ENCODE measurements at regions not wholly inside any gene's neighbourhood (a gene's known extent, or its start where the extent isn't known, plus 50 kb on each side); places are given as distances from the start of the nearest gene placed in this dataset.

- Mint-ChIP-seq H3K27me3 (peaks cover 24% of the 10 kb centered on the region), H3K4me1 (no peaks in the 10 kb centered on the region), H3K36me3 (no peaks in the 10 kb centered on the region), H3K27ac (no peak overlapping the region), H3K4me3 (no peak overlapping the region), H3K9me3 (ENCODE audit: low read depth) (no peaks in the 10 kb centered on the region)
- CTCF ChIA-PET = interaction anchor here (0.7 kb wide), 2 partner anchors 228 to 885 kb away, joined by 3 read pairs; no protein-coding TSS in a partner anchor
- DNase-seq = no peak
- no peak for ATAC-seq
Measured at GRCh38 chr6:134698228-134698627, 251.7 kb downstream of the ALDH8A1 start.

DNA sequence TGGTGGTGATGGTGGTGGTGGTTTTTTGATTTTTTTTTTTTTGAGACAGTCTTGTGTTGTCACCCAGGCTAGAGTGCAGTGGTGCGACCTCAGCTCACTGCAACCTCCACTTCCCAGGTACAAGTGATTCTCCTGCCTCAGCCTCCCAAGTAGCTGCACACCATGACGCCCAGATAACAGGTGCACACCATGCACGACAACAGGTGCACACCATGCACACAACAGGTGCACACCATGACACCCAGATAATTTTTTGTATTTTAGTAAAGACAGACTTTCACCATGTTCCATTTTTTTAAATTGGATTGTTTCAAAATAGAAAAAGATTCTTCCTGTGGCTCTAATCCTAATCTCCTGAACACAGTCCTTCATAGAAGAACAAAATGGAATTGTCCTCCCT is 257.9 kb downstream of the ALDH8A1 start:
- Mint-ChIP-seq H3K4me3 (no peak overlapping the region), H3K4me1 (no peaks in the 10 kb centered on the region), H3K27me3 (peaks cover 46% of the 10 kb centered on the region), H3K27ac (no peak overlapping the region), H3K36me3 (no peaks in the 10 kb centered on the region), H3K9me3 (ENCODE audit: low read depth) (no peaks in the 10 kb centered on the region)
- ATAC-seq (no peak), DNase-seq (no peak)
- CTCF ChIA-PET = no interaction called here

DNA sequence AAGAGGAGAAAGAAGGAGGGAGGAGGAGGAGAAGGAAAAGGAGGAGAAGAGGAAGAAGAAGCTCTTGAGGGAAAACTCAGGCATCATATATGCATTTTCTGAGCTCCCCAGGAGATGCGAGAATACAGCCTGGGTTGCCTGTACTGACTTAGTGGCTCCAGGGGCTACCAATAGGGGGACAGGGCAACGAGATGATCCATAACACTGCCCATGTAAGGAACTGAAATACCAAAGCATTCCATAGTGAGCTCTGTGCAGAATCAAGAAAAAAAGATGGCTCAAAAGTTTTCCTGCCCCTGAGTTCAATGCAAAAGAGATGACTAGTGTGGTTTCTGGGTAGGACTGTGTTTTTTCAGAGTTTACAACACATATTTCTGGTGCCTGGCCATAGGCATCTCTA is 258.7 kb downstream of the ALDH8A1 start:
- Mint-ChIP-seq H3K36me3 (no peaks in the 10 kb centered on the region), H3K4me1 (no peaks in the 10 kb centered on the region), H3K9me3 (ENCODE audit: low read depth) (no peaks in the 10 kb centered on the region), H3K27ac (no peak overlapping the region), H3K4me3 (no peak overlapping the region), H3K27me3 (peaks cover 43% of the 10 kb centered on the region)
- DNase-seq = no peak
- CTCF ChIA-PET = no interaction called here
- no peak for ATAC-seq

GRCh38 chr6:134690048-134690447 is 259.9 kb downstream of the ALDH8A1 start:
- no peaks in the 10 kb centered on the region for H3K36me3 Mint-ChIP-seq
- no peaks in the 10 kb centered on the region for H3K4me1 Mint-ChIP-seq
- CTCF ChIA-PET = no interaction called here
- no peak overlapping the region for H3K4me3 Mint-ChIP-seq
- H3K27me3 Mint-ChIP-seq = peaks cover 38% of the 10 kb centered on the region
- ATAC-seq (no peak), DNase-seq (no peak)
- no peaks in the 10 kb centered on the region for H3K9me3 Mint-ChIP-seq (ENCODE audit: low read depth)
- no peak overlapping the region for H3K27ac Mint-ChIP-seq

DNA sequence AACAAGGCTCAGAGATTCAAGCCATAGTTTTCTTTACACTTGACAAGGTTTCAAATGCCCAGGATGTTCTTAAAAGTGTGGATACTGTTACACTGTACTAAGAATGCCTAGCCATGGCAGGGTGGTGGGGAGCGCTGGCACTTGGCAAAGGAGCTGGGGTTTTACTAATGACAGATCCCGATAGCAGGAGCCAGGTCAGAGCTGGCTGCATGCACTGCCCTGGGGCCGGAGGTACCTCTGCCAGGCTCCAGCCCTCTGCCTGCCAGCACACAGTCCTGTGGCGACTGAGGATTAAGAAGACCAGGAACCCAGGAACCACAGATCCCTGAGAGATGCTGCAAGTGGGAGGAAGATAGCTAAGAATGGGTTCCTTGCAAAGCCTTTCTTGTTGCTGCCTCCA is 260.3 kb downstream of the ALDH8A1 start:
- peaks cover 37% of the 10 kb centered on the region for H3K27me3 Mint-ChIP-seq
- H3K36me3 Mint-ChIP-seq = no peaks in the 10 kb centered on the region
- CTCF ChIA-PET = no interaction called here
- ATAC-seq (no peak), DNase-seq (no peak)
- H3K27ac Mint-ChIP-seq = no peak overlapping the region
- no peak overlapping the region for H3K4me3 Mint-ChIP-seq
- no peaks in the 10 kb centered on the region for H3K9me3 Mint-ChIP-seq (ENCODE audit: low read depth)
- no peaks in the 10 kb centered on the region for H3K4me1 Mint-ChIP-seq

DNA sequence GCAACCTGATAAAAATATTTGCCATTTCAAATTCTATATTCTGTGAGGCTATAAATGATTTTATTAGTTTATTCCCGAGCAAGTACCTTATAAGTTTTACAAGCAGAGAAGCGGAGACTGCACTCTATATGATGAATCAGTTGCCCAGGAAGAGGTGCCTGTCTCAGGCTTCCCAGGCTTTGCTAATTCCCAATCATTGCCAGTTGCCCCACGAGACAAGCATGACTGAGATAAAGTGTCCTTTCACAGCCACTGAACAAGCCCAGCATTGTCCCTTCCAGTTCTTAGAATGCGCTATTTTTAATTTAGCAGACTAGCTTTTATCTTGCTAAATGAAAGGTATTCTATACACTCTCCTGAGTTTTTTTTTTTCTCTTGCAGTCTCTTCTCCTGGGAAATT is 260.7 kb downstream of the ALDH8A1 start:
- DNase-seq = no peak
- H3K36me3 Mint-ChIP-seq = no peaks in the 10 kb centered on the region
- no peaks in the 10 kb centered on the region for H3K4me1 Mint-ChIP-seq
- no peak overlapping the region for H3K27ac Mint-ChIP-seq
- no peaks in the 10 kb centered on the region for H3K9me3 Mint-ChIP-seq (ENCODE audit: low read depth)
- ATAC-seq = no peak
- H3K4me3 Mint-ChIP-seq = no peak overlapping the region
- CTCF ChIA-PET = no interaction called here
- H3K27me3 Mint-ChIP-seq = peaks cover 38% of the 10 kb centered on the region

DNA sequence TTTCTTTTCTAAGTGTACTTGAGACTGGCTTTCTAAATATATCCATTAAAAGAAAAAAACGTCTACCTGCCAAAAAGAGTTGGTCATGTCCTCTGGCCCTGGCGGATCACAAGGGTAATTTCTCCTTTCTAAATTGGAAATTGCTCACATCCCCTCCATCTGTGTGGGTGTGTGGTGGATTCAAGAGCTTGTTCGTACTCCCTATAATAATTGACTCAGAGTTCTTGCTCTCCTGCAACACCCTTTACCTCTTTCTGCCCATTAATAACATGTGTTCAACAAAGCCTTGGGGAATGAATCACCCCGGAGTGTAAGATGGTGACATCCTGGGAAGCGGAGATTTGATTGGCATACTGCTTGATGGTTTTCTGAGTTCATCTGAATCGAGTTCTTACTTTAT is 263.8 kb downstream of the ALDH8A1 start:
- CTCF ChIA-PET = no interaction called here
- Mint-ChIP-seq H3K9me3 (ENCODE audit: low read depth) (no peaks in the 10 kb centered on the region), H3K27me3 (peaks cover 18% of the 10 kb centered on the region), H3K36me3 (no peaks in the 10 kb centered on the region), H3K4me3 (no peak overlapping the region), H3K27ac (no peak overlapping the region), H3K4me1 (no peaks in the 10 kb centered on the region)
- no peak for DNase-seq
- ATAC-seq = no peak

DNA sequence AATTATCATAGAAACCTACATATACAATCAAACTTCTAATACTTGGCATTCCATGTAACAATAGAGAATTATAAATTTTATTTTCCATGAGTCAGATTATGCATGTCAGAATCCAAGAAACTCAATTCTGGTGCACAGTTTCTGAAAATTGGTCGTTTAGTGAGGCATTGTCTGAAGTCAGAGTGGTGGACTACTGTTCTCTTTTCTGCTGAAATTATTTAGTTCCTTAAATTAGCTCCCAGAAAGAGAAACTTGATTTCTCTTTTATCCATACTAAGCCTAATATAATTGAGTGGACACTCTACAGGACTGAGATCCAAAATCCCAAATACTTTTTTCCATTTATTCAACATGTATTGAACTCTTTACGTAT is 265.5 kb downstream of the ALDH8A1 start:
- CTCF ChIA-PET = interaction anchor here (0.9 kb wide), 1 partner anchor 561 kb away, joined by 4 read pairs; no protein-coding TSS in a partner anchor
- Mint-ChIP-seq H3K4me3 (no peak overlapping the region), H3K4me1 (no peaks in the 10 kb centered on the region), H3K27ac (no peak overlapping the region), H3K36me3 (no peaks in the 10 kb centered on the region), H3K27me3 (peaks cover 13% of the 10 kb centered on the region), H3K9me3 (ENCODE audit: low read depth) (no peaks in the 10 kb centered on the region)
- ATAC-seq (no peak), DNase-seq (no peak)

DNA sequence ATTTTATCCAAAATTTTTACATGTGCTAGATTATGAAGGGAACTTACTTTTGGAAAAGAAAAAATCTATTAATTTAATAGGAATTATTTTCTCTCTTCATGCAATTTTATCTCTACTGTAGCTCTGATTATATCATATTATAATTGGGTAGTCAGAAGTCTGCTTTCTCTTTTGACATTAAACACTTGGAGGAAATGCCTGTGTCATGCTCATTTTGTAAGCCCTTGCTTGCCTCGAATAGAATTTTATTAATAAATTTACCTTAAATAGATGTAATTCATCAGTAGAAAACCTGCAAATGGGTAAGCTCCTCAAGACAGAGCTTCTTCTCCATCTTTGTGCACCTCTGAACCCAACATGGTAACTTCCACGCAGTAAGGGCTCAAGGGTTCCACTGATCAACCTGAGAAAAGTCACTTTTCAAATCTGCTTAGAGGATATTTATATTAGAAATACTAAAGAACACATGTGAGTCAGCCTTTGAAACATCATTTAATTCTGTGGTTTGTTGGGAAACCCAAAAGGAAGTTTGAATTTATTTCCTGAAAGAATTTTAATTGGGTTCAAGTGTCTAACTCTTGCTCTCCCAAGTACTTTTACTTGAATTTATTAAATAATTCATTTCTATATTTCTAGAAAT is 266.0 kb downstream of the ALDH8A1 start:
- no peak for DNase-seq
- ATAC-seq = no peak
- Mint-ChIP-seq H3K36me3 (no peaks in the 10 kb centered on the region), H3K27me3 (peaks cover 10% of the 10 kb centered on the region), H3K27ac (no peak overlapping the region), H3K4me1 (no peaks in the 10 kb centered on the region), H3K4me3 (no peak overlapping the region), H3K9me3 (ENCODE audit: low read depth) (no peaks in the 10 kb centered on the region)
- CTCF ChIA-PET = no interaction called here

- DNase-seq = no peak
- Mint-ChIP-seq H3K27ac (no peak overlapping the region), H3K4me3 (no peak overlapping the region), H3K27me3 (peaks cover 5% of the 10 kb centered on the region), H3K36me3 (no peaks in the 10 kb centered on the region), H3K4me1 (no peaks in the 10 kb centered on the region), H3K9me3 (ENCODE audit: low read depth) (no peaks in the 10 kb centered on the region)
- no peak for ATAC-seq
- CTCF ChIA-PET = no interaction called here
Measured at GRCh38 chr6:134680433-134680832, 269.5 kb downstream of the ALDH8A1 start.

GRCh38 chr6:134680021-134680420 is 269.9 kb downstream of the ALDH8A1 start:
- H3K4me1 Mint-ChIP-seq = no peaks in the 10 kb centered on the region
- no peaks in the 10 kb centered on the region for H3K9me3 Mint-ChIP-seq (ENCODE audit: low read depth)
- peaks cover 5% of the 10 kb centered on the region for H3K27me3 Mint-ChIP-seq
- CTCF ChIA-PET = no interaction called here
- no peak overlapping the region for H3K4me3 Mint-ChIP-seq
- no peak for DNase-seq
- H3K36me3 Mint-ChIP-seq = no peaks in the 10 kb centered on the region
- no peak for ATAC-seq
- no peak overlapping the region for H3K27ac Mint-ChIP-seq

DNA sequence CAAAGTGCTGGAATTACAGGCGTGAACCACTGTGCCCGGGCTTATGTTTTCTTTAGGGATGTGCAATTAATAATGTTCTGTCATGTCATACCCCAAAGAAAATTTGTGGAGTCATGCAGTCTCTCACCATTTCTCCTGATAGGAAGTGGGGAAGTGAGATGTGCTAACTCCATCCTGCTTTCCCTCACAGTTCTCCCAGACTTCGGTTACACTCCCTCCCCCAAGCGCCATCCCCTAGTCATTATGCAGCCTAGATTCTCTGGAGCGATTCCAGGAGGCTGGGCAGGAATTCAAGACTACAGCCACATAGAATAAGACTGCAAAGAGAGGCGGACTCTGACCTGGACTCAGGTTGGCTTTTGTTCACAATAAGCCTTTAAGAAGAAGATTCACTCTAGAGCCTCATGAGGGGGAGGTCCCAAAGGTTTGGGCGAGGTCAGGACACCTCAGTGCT is 271.4 kb downstream of the ALDH8A1 start:
- DNase-seq (no peak), ATAC-seq (no peak)
- Mint-ChIP-seq H3K9me3 (ENCODE audit: low read depth) (no peaks in the 10 kb centered on the region), H3K27ac (no peak overlapping the region), H3K36me3 (no peaks in the 10 kb centered on the region), H3K4me1 (no peaks in the 10 kb centered on the region), H3K27me3 (no peaks in the 10 kb centered on the region), H3K4me3 (no peak overlapping the region)
- CTCF ChIA-PET = no interaction called here

GRCh38 chr6:134676307-134677281 is 273.3 kb downstream of the ALDH8A1 start:
- CTCF ChIA-PET = no interaction called here
- Mint-ChIP-seq H3K27me3 (no peaks in the 10 kb centered on the region), H3K27ac (no peak overlapping the region)

More at GRCh38 chr6:134676307-134677281, 273.3 kb downstream of the ALDH8A1 start:
- Mint-ChIP-seq H3K4me1 (peaks cover 4% of the 10 kb centered on the region), H3K9me3 (ENCODE audit: low read depth) (no peaks in the 10 kb centered on the region), H3K36me3 (no peaks in the 10 kb centered on the region), H3K4me3 (no peak overlapping the region)
- DNase-seq = no peak
- no peak for ATAC-seq

Data from activated CD8-positive, alpha-beta memory T cell treated with anti-CD3 and anti-CD28 coated beads, Interleukin-2, amount 10 ng/mL, durations not matched to agents 7 days and 5 days (primary cell).